Esophagus muscularis mucosa (tissue), 3 donors: ENCODE measurements at regions not wholly inside any gene's neighbourhood (a gene's known extent, or its start where the extent isn't known, plus 50 kb on each side); places are given as distances from the start of the nearest gene placed in this dataset.

Source experiments
- CTCF ChIP-seq, 3 experiments: fragments of 200-600 bp in 2 of 3; fragments of 450-650 bp in 1 of 3; sonication (generic) in 2 of 3; IDR thresholded peaks; one replicate each; pipeline ENCODE4 v1.5.1; 2017 to 2019; ENCODE audit warnings: antibody characterized with exemption in 3 of 3, mild to moderate bottlenecking in 2 of 3, moderate library complexity in 1 of 3
- POLR2A ChIP-seq: fragments of 450-650 bp; IDR thresholded peaks from one replicate; pipeline ENCODE4 v1.6.1; 2017; ENCODE audit warnings: antibody characterized with exemption, moderate library complexity, mild to moderate bottlenecking, low read depth
- POLR2AphosphoS5 ChIP-seq, 2 donors: sonication (generic); formaldehyde crosslinking; IDR thresholded peaks; one replicate each; pipeline ENCODE4 v1.6.1; 2017; ENCODE audit warnings: antibody characterized with exemption in 2 of 2

DNA sequence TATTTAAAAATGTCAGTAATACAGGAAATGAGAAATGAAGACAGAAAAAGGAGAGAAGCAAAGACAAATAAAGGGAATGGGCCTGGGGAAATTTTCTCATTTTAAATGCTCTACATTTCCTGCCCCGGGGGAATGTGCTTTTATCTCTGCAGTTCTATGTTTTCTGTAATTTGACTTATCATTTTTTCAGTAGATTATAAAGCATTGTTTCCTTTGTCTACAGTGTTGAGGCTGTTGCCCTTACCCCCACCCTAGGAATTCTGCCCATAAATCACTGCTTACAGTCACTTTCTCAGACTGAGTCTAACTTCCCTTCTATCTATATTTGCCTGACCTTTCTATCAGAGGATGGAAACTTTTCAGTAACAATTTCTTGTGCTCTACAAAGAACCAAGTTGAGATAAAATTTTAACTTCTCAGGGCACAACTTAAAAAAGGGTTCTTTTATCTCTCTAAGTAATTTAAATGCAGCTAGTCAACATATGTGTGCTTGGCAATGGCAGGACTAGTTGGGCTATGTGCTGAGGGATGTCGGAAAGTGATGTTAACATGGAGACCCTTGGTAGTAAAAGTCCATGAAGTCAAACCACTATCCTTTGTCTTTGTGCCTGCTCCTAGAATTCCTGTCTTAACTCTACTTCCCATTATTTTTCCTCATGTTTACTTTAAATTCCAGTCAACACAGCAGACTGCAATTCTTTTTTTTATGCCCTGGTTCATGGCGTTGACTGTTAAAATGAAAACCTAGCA is 146.5 kb upstream of the MMADHC start:
- no peak for TF ChIP-seq CTCF (IDR thresholded peaks at IDR 0.05)
- TF ChIP-seq POLR2A, result no peak
- TF ChIP-seq POLR2AphosphoS5 (IDR thresholded peaks at IDR 0.05), result no peak
